ENCODE measurements at regions not wholly inside any gene's neighbourhood (a gene's known extent, or its start where the extent isn't known, plus 50 kb on each side); places are given as distances from the start of the nearest gene placed in this dataset.

- TF ChIP-seq ZSCAN29 (CRISPR knock-in tag; conservative IDR thresholded peaks at IDR 0.05) (peak; percentile 86), MIXL1 (CRISPR knock-in tag; IDR thresholded peaks at IDR 0.05) (no peak), ZNF382 (CRISPR knock-in tag; IDR thresholded peaks at IDR 0.05; ENCODE audit: borderline replicate concordance) (no peak), POLR2AphosphoS2 (IDR thresholded peaks at IDR 0.05; ENCODE audit: low read depth, low read length) (no peak), CREB3 (CRISPR knock-in tag; IDR thresholded peaks at IDR 0.05) (no peak), SKIL (CRISPR knock-in tag; IDR thresholded peaks at IDR 0.05; ENCODE audit: borderline replicate concordance) (no peak), CERS6 (CRISPR knock-in tag; IDR thresholded peaks at IDR 0.05) (no peak), ZNF512 (CRISPR knock-in tag; IDR thresholded peaks at IDR 0.05) (no peak), MLLT10 (CRISPR knock-in tag; IDR thresholded peaks at IDR 0.05) (no peak), ZNF280D (CRISPR knock-in tag; IDR thresholded peaks at IDR 0.05) (0 out of 2 replicates have a peak, but pooled peaks have one; percentile 22), SIN3A (IDR thresholded peaks at IDR 0.05; ENCODE audit: borderline replicate concordance, low read depth, low read length) (no peak), ZFP82 (CRISPR knock-in tag; IDR thresholded peaks at IDR 0.05; ENCODE audit: borderline replicate concordance) (no peak), PAX8 (CRISPR knock-in tag; IDR thresholded peaks at IDR 0.05; ENCODE audit: borderline replicate concordance) (0 out of 2 replicates have a peak, but pooled peaks have one; percentile 53), HNRNPH1 (optimal IDR thresholded peaks at IDR 0.05; ENCODE audit: low read depth, low read length) (no peak), ZMYM2 (CRISPR knock-in tag; IDR thresholded peaks at IDR 0.05) (no peak), ZNF574 (CRISPR knock-in tag; IDR thresholded peaks at IDR 0.05) (peak; percentile 70), TSC22D2 (CRISPR knock-in tag; IDR thresholded peaks at IDR 0.05; ENCODE audit: borderline replicate concordance) (0 out of 2 replicates have a peak, but pooled peaks have one; percentile 20)
These were observed 97.4 kb upstream of the TMPRSS2 start (continued) for GRCh38 chr21:41605178-41605933.

Measured in HepG2 (cell line).